NCI-H345 treated with DMSO at 0.1 percent for 48 hours (cell line): ENCODE measurements at regions not wholly inside any gene's neighbourhood (a gene's known extent, or its start where the extent isn't known, plus 50 kb on each side); places are given as distances from the start of the nearest gene placed in this dataset.

ENCODE experiments used
- DNase-seq: peaks from one replicate; lab custom pipeline; 2025; ENCODE audit not compliant: unreplicated experiment; lab: John Stamatoyannopoulos, UW

GRCh38 chr14:22456998-22457594 lies 131.9 kb downstream of the DAD1 start:
- no peak for DNase-seq

- no peak for DNase-seq
Measured at GRCh38 chr14:22456421-22456820, 132.6 kb downstream of the DAD1 start.

- DNase-seq = no peak
Measured at GRCh38 chr14:22452330-22452729, 136.7 kb downstream of the DAD1 start.

GRCh38 chr14:22450266-22450665 lies 138.8 kb downstream of the DAD1 start:
- no peak for DNase-seq

- no peak for DNase-seq
Measured at GRCh38 chr14:22449600-22449905, 139.5 kb downstream of the DAD1 start.

- no peak for DNase-seq
Measured at GRCh38 chr14:22448905-22449599, 140.0 kb downstream of the DAD1 start.

- no peak for DNase-seq
Measured at GRCh38 chr14:22448035-22448904, 140.8 kb downstream of the DAD1 start.

GRCh38 chr14:22438742-22439141 lies 150.3 kb downstream of the DAD1 start:
- peak; percentile 8 for DNase-seq

GRCh38 chr14:22434901-22435550 lies 154.0 kb downstream of the DAD1 start:
- no peak for DNase-seq

- DNase-seq = no peak
Measured at GRCh38 chr14:22434030-22434429, 155.0 kb downstream of the DAD1 start.

GRCh38 chr14:22433069-22433468 lies 156.0 kb downstream of the DAD1 start:
- no peak for DNase-seq

- no peak for DNase-seq
Measured at GRCh38 chr14:22432348-22432976, 156.6 kb downstream of the DAD1 start.

- no peak for DNase-seq
Measured at GRCh38 chr14:22429546-22430294, 159.3 kb downstream of the DAD1 start.

- DNase-seq = no peak
Measured at GRCh38 chr14:22428700-22429291, 160.2 kb downstream of the DAD1 start.

- DNase-seq = no peak
Measured at GRCh38 chr14:22427771-22428231, 161.2 kb downstream of the DAD1 start.

GRCh38 chr14:22426711-22427110 lies 162.3 kb downstream of the DAD1 start:
- DNase-seq = no peak

GRCh38 chr14:22423958-22424357 lies 165.1 kb downstream of the DAD1 start:
- no peak for DNase-seq

GRCh38 chr14:22422238-22422637 lies 166.8 kb downstream of the DAD1 start:
- no peak for DNase-seq

- DNase-seq = no peak
Measured at GRCh38 chr14:22420598-22421186, 168.3 kb downstream of the DAD1 start.

GRCh38 chr14:22419620-22420019 lies 169.4 kb downstream of the DAD1 start:
- DNase-seq = no peak
